MM.1S (cell line): ENCODE measurements at regions not wholly inside any gene's neighbourhood (a gene's known extent, or its start where the extent isn't known, plus 50 kb on each side); places are given as distances from the start of the nearest gene placed in this dataset.

Experiments used
- DNase-seq: peaks from one replicate; pipeline ENCODE4 v3.0.0-alpha.2; 2015
- H2AFZ ChIP-seq: fragments of 300-600 bp; sonication (generic); 2 replicates; pipeline ENCODE4 v1.6.0; 2016; ENCODE audit warnings: antibody characterized with exemption, low read length
- H3F3A ChIP-seq: fragments of 300-600 bp; sonication (generic); 2 replicates; pipeline ENCODE4 v1.6.1; 2016; ENCODE audit warnings: mild to moderate bottlenecking, antibody characterized with exemption, low read length, moderate library complexity, mixed read lengths; ENCODE audit not compliant: insufficient read depth
- H3K27ac ChIP-seq: fragments of 300-600 bp; sonication (generic); 2 replicates; pipeline ENCODE4 v1.5.1; 2016; ENCODE audit warnings: mild to moderate bottlenecking, low read length
- H3K27me3 ChIP-seq: fragments of 300-600 bp; sonication (generic); replicated peaks from 2 replicates; pipeline ENCODE4 v1.6.0; 2016; ENCODE audit warnings: low read length; ENCODE audit not compliant: insufficient read depth
- H3K36me3 ChIP-seq: fragments of 300-600 bp; sonication (generic); replicated peaks from 2 replicates; pipeline ENCODE4 v1.6.1; 2016; ENCODE audit warnings: mild to moderate bottlenecking, low read length, mixed read lengths; ENCODE audit not compliant: insufficient read depth
- H3K4me1 ChIP-seq: fragments of 300-600 bp; sonication (generic); 2 replicates; pipeline ENCODE4 v1.6.1; 2016; ENCODE audit warnings: low read length, mixed read lengths
- H3K4me2 ChIP-seq: fragments of 300-600 bp; sonication (generic); 2 replicates; pipeline ENCODE4 v1.6.0; 2016; ENCODE audit warnings: low read depth, low read length
- H3K4me3 ChIP-seq: fragments of 300-600 bp; sonication (generic); 2 replicates; pipeline ENCODE4 v1.5.1; 2016; ENCODE audit warnings: low read length, mixed read lengths
- H3K79me2 ChIP-seq: fragments of 300-600 bp; sonication (generic); 2 replicates; pipeline ENCODE4 v1.6.1; 2016; ENCODE audit warnings: mixed run types, low read length, mixed read lengths
- H3K9ac ChIP-seq: fragments of 300-600 bp; sonication (generic); 2 replicates; pipeline ENCODE4 v1.6.1; 2016; ENCODE audit warnings: low read length, mixed read lengths
- H3K9me2 ChIP-seq: fragments of 300-600 bp; sonication (generic); replicated peaks from 2 replicates; pipeline ENCODE4 v1.6.1; 2016; ENCODE audit warnings: mild to moderate bottlenecking, low read length, mixed read lengths; ENCODE audit not compliant: insufficient read depth
- H3K9me3 ChIP-seq: fragments of 300-600 bp; sonication (generic); replicated peaks from 2 replicates; pipeline ENCODE4 v1.6.1; 2016; ENCODE audit warnings: mild to moderate bottlenecking, low read length, mixed read lengths; ENCODE audit not compliant: insufficient read depth
- H4K20me1 ChIP-seq: fragments of 300-600 bp; sonication (generic); 2 replicates; pipeline ENCODE4 v1.6.1; 2016; ENCODE audit warnings: mild to moderate bottlenecking, low read length, moderate library complexity, mixed read lengths; ENCODE audit not compliant: insufficient read depth
- CTCF ChIP-seq: fragments of 300-600 bp; sonication (generic); IDR thresholded peaks from 2 replicates; pipeline ENCODE4 v1.5.1; 2016; ENCODE audit warnings: antibody characterized with exemption, low read length, mixed read lengths
- EZH2 ChIP-seq: fragments of 300-600 bp; sonication (generic); optimal IDR thresholded peaks from 2 replicates; pipeline ENCODE3; 2017; ENCODE audit warnings: low read depth, mild to moderate bottlenecking, antibody characterized with exemption, low read length, mixed read lengths
- EZH2phosphoT487 ChIP-seq: fragments of 300-600 bp; sonication (generic); IDR thresholded peaks from 2 replicates; pipeline ENCODE4 v1.6.1; 2018; ENCODE audit warnings: antibody characterized with exemption, low read length

GRCh38 chr11:33577204-33577603, 123.4 kb downstream of the C11orf91 start:
- TF ChIP-seq CTCF (no peak), EZH2phosphoT487 (no peak), EZH2 (no peak)
- DNase-seq = no peak
- Histone ChIP-seq H3K4me1 (peaks cover 22% of the 10 kb centered on the region), H4K20me1 (no peaks in the 10 kb centered on the region), H3K36me3 (no peaks in the 10 kb centered on the region), H3K27me3 (0 out of 2 replicates have a peak, but pooled peaks cover 4% of the 10 kb centered on the region), H3K27ac (no peak overlapping the region), H3K4me2 (no peak overlapping the region), H3K9me2 (no peaks in the 10 kb centered on the region), H3K9ac (no peak overlapping the region), H2AFZ (no peak overlapping the region), H3F3A (peaks cover 4% of the 10 kb centered on the region; the same call in 1 of the 2 replicates), H3K4me3 (no peak overlapping the region), H3K9me3 (no peaks in the 10 kb centered on the region), H3K79me2 (no peaks in the 10 kb centered on the region)

- Histone ChIP-seq H3K4me1 (peaks cover 22% of the 10 kb centered on the region), H3K9ac (no peak overlapping the region), H3K4me3 (no peak overlapping the region), H3K27ac (peak overlapping the region; percentile 45), H3K9me2 (no peaks in the 10 kb centered on the region), H4K20me1 (no peaks in the 10 kb centered on the region), H3K4me2 (peak overlapping the region; percentile 69), H3K27me3 (0 out of 2 replicates have a peak, but pooled peaks cover 4% of the 10 kb centered on the region), H3K36me3 (no peaks in the 10 kb centered on the region), H3F3A (peaks cover 4% of the 10 kb centered on the region; the same call in 1 of the 2 replicates), H3K9me3 (no peaks in the 10 kb centered on the region), H2AFZ (peak overlapping the region; percentile 17), H3K79me2 (no peaks in the 10 kb centered on the region)
- TF ChIP-seq EZH2phosphoT487 (no peak), EZH2 (no peak), CTCF (no peak)
- DNase-seq = peak; percentile 81
Observed at GRCh38 chr11:33575311-33575710, 125.3 kb downstream of the C11orf91 start.

GRCh38 chr11:33574331-33574730, 126.3 kb downstream of the C11orf91 start:
- Histone ChIP-seq H3K4me1 (peaks cover 22% of the 10 kb centered on the region), H3K9ac (no peak overlapping the region), H3K36me3 (no peaks in the 10 kb centered on the region), H3F3A (peaks cover 4% of the 10 kb centered on the region; the same call in 1 of the 2 replicates), H3K9me3 (no peaks in the 10 kb centered on the region), H2AFZ (no peak overlapping the region), H3K4me3 (no peak overlapping the region), H3K4me2 (no peak overlapping the region), H3K27ac (no peak overlapping the region), H3K79me2 (no peaks in the 10 kb centered on the region), H3K9me2 (no peaks in the 10 kb centered on the region), H4K20me1 (no peaks in the 10 kb centered on the region), H3K27me3 (0 out of 2 replicates have a peak, but pooled peaks cover 4% of the 10 kb centered on the region)
- DNase-seq = no peak
- no peak for TF ChIP-seq CTCF
- TF ChIP-seq EZH2 = no peak
- TF ChIP-seq EZH2phosphoT487 = no peak
